GM12873 (cell line): ENCODE measurements at regions not wholly inside any gene's neighbourhood (a gene's known extent, or its start where the extent isn't known, plus 50 kb on each side); places are given as distances from the start of the nearest gene placed in this dataset.

Experiments used
- CTCF ChIP-seq: IDR thresholded peaks from 2 replicates; pipeline ENCODE4 v1.5.1; 2012; ENCODE audit warnings: low read depth, mild to moderate bottlenecking, moderate library complexity, low read length, control low read depth; ENCODE audit not compliant: insufficient read depth; ENCODE audit errors: missing control alignments

GRCh38 chr7:16232273-16232672 is 189.1 kb downstream of the CRPPA start:
- no peak for TF ChIP-seq CTCF

- TF ChIP-seq CTCF, result no peak
Observed at GRCh38 chr7:16223963-16224707, 197.2 kb downstream of the CRPPA start.

- no peak for TF ChIP-seq CTCF
Observed at GRCh38 chr7:16212610-16213009, 208.7 kb downstream of the CRPPA start.

- TF ChIP-seq CTCF, result no peak
Observed at GRCh38 chr7:16212032-16212431, 209.3 kb downstream of the CRPPA start.

- no peak for TF ChIP-seq CTCF
Observed at GRCh38 chr7:16211402-16211925, 209.9 kb downstream of the CRPPA start.

GRCh38 chr7:16210171-16210570 is 211.2 kb downstream of the CRPPA start:
- TF ChIP-seq CTCF, result no peak

GRCh38 chr7:16207321-16207720 is 214.0 kb downstream of the CRPPA start:
- TF ChIP-seq CTCF, result no peak
